ENCODE measurements at regions not wholly inside any gene's neighbourhood (a gene's known extent, or its start where the extent isn't known, plus 50 kb on each side); places are given as distances from the start of the nearest gene placed in this dataset.

GRCh38 chr12:77609016-77609415 lies 221.7 kb upstream of the NAV3 start:
- H3K4me1 ChIP-seq (ENCODE audit: control insufficient read depth, insufficient read depth, low read length), result no peaks in the 10 kb centered on the region; the same call in 1 of the 2 replicates
- no peak overlapping the region for H3K27ac ChIP-seq (ENCODE audit: extremely low read depth, low read depth, low read length)
- ChIA-PET POLR2A (no interaction called here), CTCF (interaction anchor here (0.5 to 1.1 kb wide), 2 partner anchors 60 to 444 kb away, joined by 4 read pairs; no protein-coding TSS in a partner anchor)
- H3K36me3 ChIP-seq (ENCODE audit: control insufficient read depth in 2 of 2, insufficient read depth in 1 of 2, low read length in 2 of 2), result no peaks in the 10 kb centered on the region
- H3K9me3 ChIP-seq (ENCODE audit: control insufficient read depth, insufficient read depth, low read depth, low read length), result no peaks in the 10 kb centered on the region
- TF ChIP-seq ZNF645 (tag by site-specific recombination; IDR thresholded peaks at IDR 0.05), result no peak
- TF ChIP-seq ZNF561 (tag by site-specific recombination; IDR thresholded peaks at IDR 0.05; ENCODE audit: borderline replicate concordance), result no peak
- TF ChIP-seq KLF17 (tag by site-specific recombination; IDR thresholded peaks at IDR 0.05), result no peak
- no peak for TF ChIP-seq ZNF571 (tag by site-specific recombination; IDR thresholded peaks at IDR 0.05)
- TF ChIP-seq ZFP37 (tag by site-specific recombination; IDR thresholded peaks at IDR 0.05), result no peak
- H3K4me3 ChIP-seq (ENCODE audit: low read depth, low read length), result no peak overlapping the region

GRCh38 chr12:77608271-77608824 lies 222.3 kb upstream of the NAV3 start:
- CTCF ChIA-PET, result interaction anchor here (1.1 kb wide), 1 partner anchor 59 kb away, joined by 4 read pairs; no protein-coding TSS in a partner anchor
- TF ChIP-seq ZNF184 (tag by site-specific recombination; IDR thresholded peaks at IDR 0.05) (no peak), ZNF16 (tag by site-specific recombination; IDR thresholded peaks at IDR 0.05; ENCODE audit: low read depth) (no peak), ZNF768 (tag by site-specific recombination; IDR thresholded peaks at IDR 0.05) (no peak)
- POLR2A ChIA-PET, result no interaction called here
- no peaks in the 10 kb centered on the region for H3K9me3 ChIP-seq (ENCODE audit: control insufficient read depth, insufficient read depth, low read depth, low read length)
- no peak overlapping the region for H3K4me3 ChIP-seq (ENCODE audit: low read depth, low read length)
- no peaks in the 10 kb centered on the region for H3K36me3 ChIP-seq (ENCODE audit: control insufficient read depth in 2 of 2, insufficient read depth in 1 of 2, low read length in 2 of 2)
- no peaks in the 10 kb centered on the region; the same call in 1 of the 2 replicates for H3K4me1 ChIP-seq (ENCODE audit: control insufficient read depth, insufficient read depth, low read length)
- H3K27ac ChIP-seq (ENCODE audit: extremely low read depth, low read depth, low read length), result no peak overlapping the region

- no peaks in the 10 kb centered on the region; the same call in 1 of the 2 replicates for H3K4me1 ChIP-seq (ENCODE audit: control insufficient read depth, insufficient read depth, low read length)
- H3K27ac ChIP-seq (ENCODE audit: extremely low read depth, low read depth, low read length), result no peak overlapping the region
- H3K36me3 ChIP-seq (ENCODE audit: control insufficient read depth in 2 of 2, insufficient read depth in 1 of 2, low read length in 2 of 2), result no peaks in the 10 kb centered on the region
- ChIA-PET POLR2A (no interaction called here), CTCF (no interaction called here)
- H3K9me3 ChIP-seq (ENCODE audit: control insufficient read depth, insufficient read depth, low read depth, low read length), result no peaks in the 10 kb centered on the region
- TF ChIP-seq KLF7 (tag by site-specific recombination; IDR thresholded peaks at IDR 0.05; ENCODE audit: borderline replicate concordance), result no peak
- TF ChIP-seq ZFP69B (tag by site-specific recombination; IDR thresholded peaks at IDR 0.05), result no peak
- no peak for TF ChIP-seq ZNF777 (tag by site-specific recombination; IDR thresholded peaks at IDR 0.05; ENCODE audit: borderline replicate concordance)
- no peak for TF ChIP-seq ZNF521 (tag by site-specific recombination; IDR thresholded peaks at IDR 0.05)
- TF ChIP-seq ZNF214 (tag by site-specific recombination; IDR thresholded peaks at IDR 0.05; ENCODE audit: borderline replicate concordance), result no peak
- TF ChIP-seq ZNF544 (tag by site-specific recombination; IDR thresholded peaks at IDR 0.05), result no peak
- no peak for TF ChIP-seq ZNF791 (tag by site-specific recombination; IDR thresholded peaks at IDR 0.05)
- no peak for TF ChIP-seq KLF17 (tag by site-specific recombination; IDR thresholded peaks at IDR 0.05)
- TF ChIP-seq ZNF670 (tag by site-specific recombination; IDR thresholded peaks at IDR 0.05; ENCODE audit: low read depth), result no peak
- TF ChIP-seq SCRT2 (tag by site-specific recombination; IDR thresholded peaks at IDR 0.05), result no peak
- TF ChIP-seq ZBTB48 (tag by site-specific recombination; IDR thresholded peaks at IDR 0.05), result no peak
- TF ChIP-seq ZNF121 (tag by site-specific recombination; IDR thresholded peaks at IDR 0.05), result no peak
- no peak for TF ChIP-seq ZNF664 (tag by site-specific recombination; IDR thresholded peaks at IDR 0.05)
- no peak for TF ChIP-seq SETDB1 (IDR thresholded peaks at IDR 0.05; ENCODE audit: insufficient read length, low read length)
- H3K4me3 ChIP-seq (ENCODE audit: low read depth, low read length), result no peak overlapping the region
Observed at GRCh38 chr12:77606348-77606747, 224.3 kb upstream of the NAV3 start.

All from HEK293 (cell line).